PFSK-1 (cell line): ENCODE measurements at regions not wholly inside any gene's neighbourhood (a gene's known extent, or its start where the extent isn't known, plus 50 kb on each side); places are given as distances from the start of the nearest gene placed in this dataset.

Experiments used
- POLR2AphosphoS5 ChIP-seq: IDR thresholded peaks from 2 replicates; pipeline ENCODE4 v1.6.1; 2012; ENCODE audit warnings: low read depth, mild to moderate bottlenecking, control low read depth, low read length, moderate library complexity
- SIN3A ChIP-seq: IDR thresholded peaks from 2 replicates; pipeline ENCODE4 v1.6.1; 2012; ENCODE audit warnings: mild to moderate bottlenecking, low read length, moderate library complexity, borderline replicate concordance; ENCODE audit not compliant: insufficient read depth
- TAF1 ChIP-seq: IDR thresholded peaks from 2 replicates; pipeline ENCODE4 v1.6.1; 2012; ENCODE audit warnings: low read length, control low read depth, borderline replicate concordance; ENCODE audit not compliant: insufficient read depth
- TF ChIP-seq, protein P1 (sequence below), 2 experiments: IDR thresholded peaks; 2 replicates each; pipeline versions ENCODE4 v1.6.1 to v1.8.0; 2011 to 2012; ENCODE audit warnings: low read depth in 2 of 2, low read length in 2 of 2, control low read depth in 1 of 2, inconsistent platforms in 1 of 2, mild to moderate bottlenecking in 1 of 2, moderate library complexity in 1 of 2; ENCODE audit not compliant: insufficient read depth in 1 of 2

GRCh38 chr17:70905796-70906195 lies 736.5 kb downstream of the KCNJ2 start:
- TF ChIP-seq TAF1 (peak; percentile 49; the same call in 1 of the 2 replicates), POLR2AphosphoS5 (no peak), SIN3A (peak; percentile 66; the same call in 1 of the 2 replicates)
- TF ChIP-seq, protein P1, sequence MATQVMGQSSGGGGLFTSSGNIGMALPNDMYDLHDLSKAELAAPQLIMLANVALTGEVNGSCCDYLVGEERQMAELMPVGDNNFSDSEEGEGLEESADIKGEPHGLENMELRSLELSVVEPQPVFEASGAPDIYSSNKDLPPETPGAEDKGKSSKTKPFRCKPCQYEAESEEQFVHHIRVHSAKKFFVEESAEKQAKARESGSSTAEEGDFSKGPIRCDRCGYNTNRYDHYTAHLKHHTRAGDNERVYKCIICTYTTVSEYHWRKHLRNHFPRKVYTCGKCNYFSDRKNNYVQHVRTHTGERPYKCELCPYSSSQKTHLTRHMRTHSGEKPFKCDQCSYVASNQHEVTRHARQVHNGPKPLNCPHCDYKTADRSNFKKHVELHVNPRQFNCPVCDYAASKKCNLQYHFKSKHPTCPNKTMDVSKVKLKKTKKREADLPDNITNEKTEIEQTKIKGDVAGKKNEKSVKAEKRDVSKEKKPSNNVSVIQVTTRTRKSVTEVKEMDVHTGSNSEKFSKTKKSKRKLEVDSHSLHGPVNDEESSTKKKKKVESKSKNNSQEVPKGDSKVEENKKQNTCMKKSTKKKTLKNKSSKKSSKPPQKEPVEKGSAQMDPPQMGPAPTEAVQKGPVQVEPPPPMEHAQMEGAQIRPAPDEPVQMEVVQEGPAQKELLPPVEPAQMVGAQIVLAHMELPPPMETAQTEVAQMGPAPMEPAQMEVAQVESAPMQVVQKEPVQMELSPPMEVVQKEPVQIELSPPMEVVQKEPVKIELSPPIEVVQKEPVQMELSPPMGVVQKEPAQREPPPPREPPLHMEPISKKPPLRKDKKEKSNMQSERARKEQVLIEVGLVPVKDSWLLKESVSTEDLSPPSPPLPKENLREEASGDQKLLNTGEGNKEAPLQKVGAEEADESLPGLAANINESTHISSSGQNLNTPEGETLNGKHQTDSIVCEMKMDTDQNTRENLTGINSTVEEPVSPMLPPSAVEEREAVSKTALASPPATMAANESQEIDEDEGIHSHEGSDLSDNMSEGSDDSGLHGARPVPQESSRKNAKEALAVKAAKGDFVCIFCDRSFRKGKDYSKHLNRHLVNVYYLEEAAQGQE (IDR thresholded peaks at IDR 0.05; ENCODE audit: insufficient read depth in 1 of 2, low read depth in 2 of 2, low read length in 2 of 2), result peak in 1 of 2 experiments; percentile 52; a peak in 1 of 4 replicates
